Activated T-helper 2 cell treated with anti-CD3 and anti-CD28 coated beads, Interferon-gamma antibody, Interleukin-2, Interleukin-4, amounts not matched to agents 10 μg/mL and 5 μg/mL and 100 μg/mL, durations not matched to agents 14 hours and 24 hours and 36 hours (primary cell): ENCODE measurements at regions not wholly inside any gene's neighbourhood (a gene's known extent, or its start where the extent isn't known, plus 50 kb on each side); places are given as distances from the start of the nearest gene placed in this dataset.

Source experiments
- DNase-seq: peaks from one replicate; pipeline ENCODE4 v3.0.0; 2021; ENCODE audit warnings: low spot score
- H3K27ac Mint-ChIP-seq: one replicate; pipeline ENCODE4 v1.8.0; 2021; ENCODE audit warnings: mixed read lengths
- H3K27me3 Mint-ChIP-seq: one replicate; pipeline ENCODE4 v1.8.0; 2021; ENCODE audit warnings: low read depth, mixed read lengths
- H3K36me3 Mint-ChIP-seq: one replicate; pipeline ENCODE4 v1.8.0; 2021; ENCODE audit warnings: low read depth, mixed read lengths
- H3K4me1 Mint-ChIP-seq: one replicate; pipeline ENCODE4 v1.8.0; 2021; ENCODE audit warnings: low read depth, mixed read lengths
- H3K4me3 Mint-ChIP-seq: one replicate; pipeline ENCODE4 v1.8.0; 2021; ENCODE audit warnings: low read depth, mild to moderate bottlenecking, moderate library complexity, mixed read lengths
- H3K9me3 Mint-ChIP-seq: one replicate; pipeline ENCODE4 v1.8.0; 2021; ENCODE audit warnings: mixed read lengths
- intact Hi-C: fragments of 100-400 bp; cut with micrococcal nuclease; formaldehyde crosslinking; loops from one replicate; pipeline ENCODE4 v1.15.1; 2023

- Mint-ChIP-seq H3K4me3 (no peak overlapping the region), H3K36me3 (no peaks in the 10 kb centered on the region), H3K27me3 (no peaks in the 10 kb centered on the region), H3K4me1 (no peaks in the 10 kb centered on the region), H3K9me3 (no peaks in the 10 kb centered on the region), H3K27ac (no peak overlapping the region)
- no peak for DNase-seq
- intact Hi-C loops: no loop called here
Observed at GRCh38 chr4:74603186-74603585, 158.2 kb downstream of the AREG start.

- no peak overlapping the region for H3K4me3 Mint-ChIP-seq
- intact Hi-C loops: no loop called here
- no peak for DNase-seq
- no peaks in the 10 kb centered on the region for H3K36me3 Mint-ChIP-seq
- no peaks in the 10 kb centered on the region for H3K27me3 Mint-ChIP-seq
- no peak overlapping the region for H3K27ac Mint-ChIP-seq
- no peaks in the 10 kb centered on the region for H3K4me1 Mint-ChIP-seq
- H3K9me3 Mint-ChIP-seq: no peaks in the 10 kb centered on the region
Observed at GRCh38 chr4:74608151-74608949, 163.4 kb downstream of the AREG start.

GRCh38 chr4:74610491-74610890, 165.6 kb downstream of the AREG start:
- H3K27me3 Mint-ChIP-seq: no peaks in the 10 kb centered on the region
- H3K4me3 Mint-ChIP-seq: no peak overlapping the region
- intact Hi-C loops: no loop called here
- no peaks in the 10 kb centered on the region for H3K9me3 Mint-ChIP-seq
- no peak overlapping the region for H3K27ac Mint-ChIP-seq
- no peak for DNase-seq
- H3K36me3 Mint-ChIP-seq: no peaks in the 10 kb centered on the region
- no peaks in the 10 kb centered on the region for H3K4me1 Mint-ChIP-seq

GRCh38 chr4:74612837-74613236, 167.9 kb downstream of the AREG start:
- Mint-ChIP-seq H3K27ac (no peak overlapping the region), H3K36me3 (no peaks in the 10 kb centered on the region), H3K4me1 (no peaks in the 10 kb centered on the region), H3K4me3 (no peak overlapping the region), H3K27me3 (no peaks in the 10 kb centered on the region), H3K9me3 (no peaks in the 10 kb centered on the region)
- no peak for DNase-seq
- intact Hi-C loops: no loop called here

- no peaks in the 10 kb centered on the region for H3K27me3 Mint-ChIP-seq
- H3K36me3 Mint-ChIP-seq: no peaks in the 10 kb centered on the region
- no peak for DNase-seq
- intact Hi-C loops: no loop called here
- H3K9me3 Mint-ChIP-seq: no peaks in the 10 kb centered on the region
- no peaks in the 10 kb centered on the region for H3K4me1 Mint-ChIP-seq
- no peak overlapping the region for H3K27ac Mint-ChIP-seq
- no peak overlapping the region for H3K4me3 Mint-ChIP-seq
Observed at GRCh38 chr4:74613266-74613665, 168.3 kb downstream of the AREG start.

GRCh38 chr4:74615411-74615810, 170.5 kb downstream of the AREG start:
- Mint-ChIP-seq H3K4me3 (no peak overlapping the region), H3K27ac (no peak overlapping the region), H3K4me1 (no peaks in the 10 kb centered on the region), H3K9me3 (no peaks in the 10 kb centered on the region), H3K27me3 (no peaks in the 10 kb centered on the region), H3K36me3 (no peaks in the 10 kb centered on the region)
- DNase-seq: no peak
- intact Hi-C loops: no loop called here

- H3K9me3 Mint-ChIP-seq: no peaks in the 10 kb centered on the region
- no peak overlapping the region for H3K27ac Mint-ChIP-seq
- H3K36me3 Mint-ChIP-seq: no peaks in the 10 kb centered on the region
- intact Hi-C loops: no loop called here
- H3K4me3 Mint-ChIP-seq: no peak overlapping the region
- peaks cover 1% of the 10 kb centered on the region for H3K4me1 Mint-ChIP-seq
- DNase-seq: no peak
- H3K27me3 Mint-ChIP-seq: peaks cover 1% of the 10 kb centered on the region
Observed at GRCh38 chr4:74618166-74618565, 173.2 kb downstream of the AREG start.

- Mint-ChIP-seq H3K27ac (no peak overlapping the region), H3K4me3 (no peak overlapping the region), H3K4me1 (peaks cover 4% of the 10 kb centered on the region), H3K36me3 (no peaks in the 10 kb centered on the region), H3K9me3 (no peaks in the 10 kb centered on the region), H3K27me3 (peaks cover 2% of the 10 kb centered on the region)
- no peak for DNase-seq
- intact Hi-C loops: no loop called here
Observed at GRCh38 chr4:74618659-74619058, 173.7 kb downstream of the AREG start.

GRCh38 chr4:74619931-74620702, 174.2 kb downstream of the BTC start:
- Mint-ChIP-seq H3K27ac (no peak overlapping the region), H3K4me3 (no peak overlapping the region), H3K36me3 (no peaks in the 10 kb centered on the region), H3K4me1 (peaks cover 12% of the 10 kb centered on the region), H3K27me3 (peaks cover 2% of the 10 kb centered on the region), H3K9me3 (no peaks in the 10 kb centered on the region)
- intact Hi-C loops: loop anchor here (5.0 to 10.0 kb wide), 4 partner anchors 52 to 393 kb away; no protein-coding TSS in a partner anchor
- no peak for DNase-seq

- H3K9me3 Mint-ChIP-seq: no peaks in the 10 kb centered on the region
- H3K27ac Mint-ChIP-seq: no peak overlapping the region
- peaks cover 2% of the 10 kb centered on the region for H3K27me3 Mint-ChIP-seq
- H3K4me3 Mint-ChIP-seq: no peak overlapping the region
- no peak for DNase-seq
- intact Hi-C loops: loop anchor here (5.0 to 10.0 kb wide), 4 partner anchors 51 to 394 kb away; no protein-coding TSS in a partner anchor
- H3K4me1 Mint-ChIP-seq: peaks cover 26% of the 10 kb centered on the region
- H3K36me3 Mint-ChIP-seq: no peaks in the 10 kb centered on the region
Observed at GRCh38 chr4:74621616-74622015, 172.7 kb downstream of the BTC start.

GRCh38 chr4:74623041-74623440, 171.3 kb downstream of the BTC start:
- Mint-ChIP-seq H3K36me3 (no peaks in the 10 kb centered on the region), H3K27me3 (peaks cover 2% of the 10 kb centered on the region), H3K27ac (no peak overlapping the region), H3K4me1 (peaks cover 26% of the 10 kb centered on the region), H3K9me3 (no peaks in the 10 kb centered on the region), H3K4me3 (no peak overlapping the region)
- intact Hi-C loops: loop anchor here (5.0 to 10.0 kb wide), 4 partner anchors 49 to 396 kb away; no protein-coding TSS in a partner anchor
- no peak for DNase-seq

- H3K36me3 Mint-ChIP-seq: no peaks in the 10 kb centered on the region
- no peak overlapping the region for H3K27ac Mint-ChIP-seq
- no peaks in the 10 kb centered on the region for H3K9me3 Mint-ChIP-seq
- intact Hi-C loops: loop anchor here (5.0 to 10.0 kb wide), 5 partner anchors 48 to 397 kb away; partner anchors contain the start of gene AREG
- no peak overlapping the region for H3K4me3 Mint-ChIP-seq
- DNase-seq: no peak
- H3K4me1 Mint-ChIP-seq: peaks cover 28% of the 10 kb centered on the region
- H3K27me3 Mint-ChIP-seq: peaks cover 4% of the 10 kb centered on the region
Observed at GRCh38 chr4:74624351-74625151, 169.8 kb downstream of the BTC start.
